IMR-90 (cell line): ENCODE measurements at regions not wholly inside any gene's neighbourhood (a gene's known extent, or its start where the extent isn't known, plus 50 kb on each side); places are given as distances from the start of the nearest gene placed in this dataset.

Source experiments
- CEBPB ChIP-seq: IDR thresholded peaks from 2 replicates; pipeline ENCODE4 v1.6.1; 2012; ENCODE audit warnings: low read depth, low read length, improper control_type of control experiment
- ELK1 ChIP-seq: fragments of 150-350 bp; IDR thresholded peaks from 2 replicates; pipeline ENCODE4 v1.6.1; 2016; ENCODE audit warnings: low read depth, mild to moderate bottlenecking, low read length, moderate library complexity, borderline replicate concordance
- MAFK ChIP-seq: IDR thresholded peaks from 2 replicates; pipeline ENCODE4 v1.6.1; 2012; ENCODE audit warnings: low read depth, low read length, improper control_type of control experiment
- MXI1 ChIP-seq: IDR thresholded peaks from 2 replicates; pipeline ENCODE4 v1.6.1; 2012; ENCODE audit warnings: low read depth, mild to moderate bottlenecking, low read length, moderate library complexity, borderline replicate concordance
- POLR2A ChIP-seq: IDR thresholded peaks from 2 replicates; pipeline ENCODE4 v1.6.1; 2012; ENCODE audit warnings: mild to moderate bottlenecking, low read depth, low read length
- RAD21 ChIP-seq: IDR thresholded peaks from 2 replicates; pipeline ENCODE4 v1.6.1; 2012; ENCODE audit warnings: low read length, improper control_type of control experiment
- RCOR1 ChIP-seq: IDR thresholded peaks from 2 replicates; pipeline ENCODE4 v1.6.1; 2012; ENCODE audit warnings: mild to moderate bottlenecking, low read length, improper control_type of control experiment; ENCODE audit not compliant: insufficient replicate concordance
- RFX5 ChIP-seq: IDR thresholded peaks from 2 replicates; pipeline ENCODE4 v1.8.0; 2012; ENCODE audit warnings: low read depth, mild to moderate bottlenecking, low read length, moderate library complexity
- USF2 ChIP-seq: fragments of 150-350 bp; IDR thresholded peaks from 2 replicates; pipeline ENCODE4 v1.6.1; 2017; ENCODE audit warnings: mild to moderate bottlenecking, antibody characterized with exemption, low read length, low read depth
- TF ChIP-seq, protein P1 (sequence below): conservative IDR thresholded peaks from 2 replicates; pipeline ENCODE4 v1.5.1; 2012; ENCODE audit warnings: mild to moderate bottlenecking, low read depth, low read length, improper control_type of control experiment

DNA sequence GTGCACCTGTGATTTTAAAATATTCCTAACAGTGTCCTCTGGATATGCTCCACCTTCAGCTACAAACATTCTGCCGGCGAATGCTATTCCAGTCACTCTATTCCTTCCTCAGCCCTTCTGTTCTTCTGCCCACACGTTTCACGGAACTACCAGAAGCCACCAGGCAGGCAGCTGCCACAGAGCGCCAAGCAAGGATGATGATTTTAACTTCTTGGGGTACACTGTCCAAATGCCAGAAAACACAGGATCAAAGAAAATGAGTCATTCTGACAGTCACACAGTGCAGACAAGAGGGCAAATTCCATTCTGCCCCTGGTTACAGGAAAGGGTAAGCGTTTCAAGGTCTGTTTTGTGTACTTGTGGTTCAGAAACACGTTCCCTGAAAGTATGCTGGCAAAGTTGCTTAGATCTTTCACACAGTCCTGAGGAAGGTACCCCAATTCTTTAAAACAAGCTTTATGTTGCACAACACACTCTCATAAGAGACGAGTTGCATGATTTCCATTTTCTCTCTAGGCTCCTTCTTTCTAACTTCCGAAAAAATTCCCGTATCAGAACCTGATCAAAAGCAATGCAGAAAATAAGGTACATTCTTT is 508.3 kb upstream of the PKN2 start:
- TF ChIP-seq USF2 (no peak), MAFK (no peak), POLR2A (no peak), RAD21 (no peak), ELK1 (no peak), RCOR1 (no peak), RFX5 (no peak), CEBPB (0 out of 2 replicates have a peak, but pooled peaks have one; percentile 18), MXI1 (no peak)
- TF ChIP-seq, protein P1, sequence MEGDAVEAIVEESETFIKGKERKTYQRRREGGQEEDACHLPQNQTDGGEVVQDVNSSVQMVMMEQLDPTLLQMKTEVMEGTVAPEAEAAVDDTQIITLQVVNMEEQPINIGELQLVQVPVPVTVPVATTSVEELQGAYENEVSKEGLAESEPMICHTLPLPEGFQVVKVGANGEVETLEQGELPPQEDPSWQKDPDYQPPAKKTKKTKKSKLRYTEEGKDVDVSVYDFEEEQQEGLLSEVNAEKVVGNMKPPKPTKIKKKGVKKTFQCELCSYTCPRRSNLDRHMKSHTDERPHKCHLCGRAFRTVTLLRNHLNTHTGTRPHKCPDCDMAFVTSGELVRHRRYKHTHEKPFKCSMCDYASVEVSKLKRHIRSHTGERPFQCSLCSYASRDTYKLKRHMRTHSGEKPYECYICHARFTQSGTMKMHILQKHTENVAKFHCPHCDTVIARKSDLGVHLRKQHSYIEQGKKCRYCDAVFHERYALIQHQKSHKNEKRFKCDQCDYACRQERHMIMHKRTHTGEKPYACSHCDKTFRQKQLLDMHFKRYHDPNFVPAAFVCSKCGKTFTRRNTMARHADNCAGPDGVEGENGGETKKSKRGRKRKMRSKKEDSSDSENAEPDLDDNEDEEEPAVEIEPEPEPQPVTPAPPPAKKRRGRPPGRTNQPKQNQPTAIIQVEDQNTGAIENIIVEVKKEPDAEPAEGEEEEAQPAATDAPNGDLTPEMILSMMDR, result no peak
